H9 (cell line): ENCODE measurements at regions not wholly inside any gene's neighbourhood (a gene's known extent, or its start where the extent isn't known, plus 50 kb on each side); places are given as distances from the start of the nearest gene placed in this dataset.

Experiments used
- DNase-seq: peaks from one replicate; pipeline ENCODE4 v3.0.0-alpha.2; 2017
- H2AFZ ChIP-seq: one replicate; pipeline ENCODE4 v1.6.1; 2013; ENCODE audit warnings: mild to moderate bottlenecking, low read length, control low read depth, moderate library complexity
- H2AK5ac ChIP-seq: 2 replicates; pipeline ENCODE4 v1.6.1; 2013; ENCODE audit warnings: low read length, control low read depth, mixed read lengths; ENCODE audit not compliant: insufficient read length
- H2BK120ac ChIP-seq: one replicate; pipeline ENCODE4 v1.6.1; 2013; ENCODE audit warnings: low read depth, mild to moderate bottlenecking, low read length, control low read depth, inconsistent platforms; ENCODE audit not compliant: poor library complexity, severe bottlenecking
- H2BK12ac ChIP-seq: 2 replicates; pipeline ENCODE4 v1.6.1; 2013; ENCODE audit warnings: low read length, control low read depth, mixed read lengths, low read depth; ENCODE audit not compliant: insufficient read length
- H2BK15ac ChIP-seq: 2 replicates; pipeline ENCODE4 v1.6.1; 2013; ENCODE audit warnings: low read depth, low read length, control low read depth
- H2BK20ac ChIP-seq: one replicate; pipeline ENCODE4 v1.6.1; 2013; ENCODE audit warnings: low read depth, mild to moderate bottlenecking, low read length, control low read depth, inconsistent platforms; ENCODE audit not compliant: poor library complexity, severe bottlenecking
- H2BK5ac ChIP-seq: 2 replicates; pipeline ENCODE4 v1.6.1; 2013; ENCODE audit warnings: low read length, control low read depth, mixed read lengths; ENCODE audit not compliant: insufficient read length
- H3K14ac ChIP-seq: 2 replicates; pipeline ENCODE4 v1.6.1; 2013; ENCODE audit warnings: low read length, control low read depth; ENCODE audit not compliant: insufficient read depth
- H3K18ac ChIP-seq: 2 replicates; pipeline ENCODE4 v1.6.1; 2013; ENCODE audit warnings: low read depth, mild to moderate bottlenecking, mixed read lengths, low read length, control low read depth; ENCODE audit not compliant: insufficient read length
- H3K23ac ChIP-seq: 2 replicates; pipeline ENCODE4 v1.6.1; 2013; ENCODE audit warnings: low read length, control low read depth, mixed read lengths, low read depth; ENCODE audit not compliant: insufficient read length
- H3K23me2 ChIP-seq: 2 replicates; pipeline ENCODE4 v1.6.1; 2013; ENCODE audit warnings: low read depth, mild to moderate bottlenecking, mixed read lengths, low read length, control low read depth; ENCODE audit not compliant: insufficient read length, poor library complexity, severe bottlenecking
- H3K27ac ChIP-seq: 2 replicates; pipeline ENCODE4 v1.5.1; 2013; ENCODE audit warnings: low read length, control low read depth, mixed read lengths, low read depth; ENCODE audit not compliant: insufficient read length
- H3K27me3 ChIP-seq: 2 replicates; pipeline ENCODE4 v1.6.1; 2013; ENCODE audit warnings: low read length, control low read depth, inconsistent platforms; ENCODE audit not compliant: insufficient read depth
- H3K4ac ChIP-seq: 2 replicates; pipeline ENCODE4 v1.6.1; 2013; ENCODE audit warnings: low read depth, mild to moderate bottlenecking, control low read depth, inconsistent platforms, low read length, moderate library complexity
- H3K4me1 ChIP-seq: 2 replicates; pipeline ENCODE4 v1.6.1; 2013; ENCODE audit warnings: low read length, control low read depth, inconsistent platforms; ENCODE audit not compliant: insufficient read depth
- H3K4me2 ChIP-seq: 2 replicates; pipeline ENCODE4 v1.6.1; 2013; ENCODE audit warnings: low read length, control low read depth, mixed read lengths; ENCODE audit not compliant: insufficient read length, insufficient read depth
- H3K56ac ChIP-seq: 2 replicates; pipeline ENCODE4 v1.6.1; 2013; ENCODE audit warnings: low read depth, mild to moderate bottlenecking, mixed read lengths, low read length, control low read depth; ENCODE audit not compliant: insufficient read length
- H3K79me1 ChIP-seq: 2 replicates; pipeline ENCODE4 v1.6.1; 2013; ENCODE audit warnings: low read depth, mild to moderate bottlenecking, moderate library complexity, low read length, control low read depth, inconsistent platforms; ENCODE audit not compliant: insufficient read depth, poor library complexity, severe bottlenecking
- H3K79me2 ChIP-seq: 2 replicates; pipeline ENCODE4 v1.6.1; 2013; ENCODE audit warnings: low read length, control low read depth, inconsistent platforms; ENCODE audit not compliant: insufficient read depth
- H3K9ac ChIP-seq: 2 replicates; pipeline ENCODE4 v1.6.1; 2013; ENCODE audit warnings: low read length, control low read depth, mixed read lengths; ENCODE audit not compliant: insufficient read length; ENCODE audit errors: extremely low read depth
- H3K9me3 ChIP-seq: one replicate; pipeline ENCODE4 v1.6.1; 2013; ENCODE audit warnings: low read depth, low read length, inconsistent platforms; ENCODE audit not compliant: control insufficient read depth
- H3T11ph ChIP-seq: one replicate; pipeline ENCODE4 v1.6.1; 2013; ENCODE audit warnings: mild to moderate bottlenecking, low read length, control low read depth, inconsistent platforms
- H4K20me1 ChIP-seq: one replicate; pipeline ENCODE4 v1.6.1; 2013; ENCODE audit not compliant: control insufficient read depth, insufficient read length, insufficient read depth
- H4K5ac ChIP-seq: 2 replicates; pipeline ENCODE4 v1.6.1; 2013; ENCODE audit warnings: low read depth, mild to moderate bottlenecking, mixed read lengths, low read length, control low read depth; ENCODE audit not compliant: insufficient read length
- H4K8ac ChIP-seq: replicated peaks from 2 replicates; pipeline ENCODE4 v1.6.1; 2013; ENCODE audit warnings: low read length, control low read depth, mixed read lengths, low read depth; ENCODE audit not compliant: insufficient read length
- H4K91ac ChIP-seq: 2 replicates; pipeline ENCODE4 v1.6.1; 2013; ENCODE audit warnings: low read depth, mild to moderate bottlenecking, moderate library complexity, mixed read lengths, low read length, control low read depth; ENCODE audit not compliant: insufficient read length
- H3K27ac Mint-ChIP-seq, 3 experiments: 2 replicates in 2 of 3; 3 replicates in 1 of 3; pipeline ENCODE4 v1.8.0; 2020 to 2021; ENCODE audit warnings: mixed read lengths in 3 of 3, mild to moderate bottlenecking in 1 of 3, moderate library complexity in 1 of 3
- H3K27me3 Mint-ChIP-seq: 2 replicates; pipeline ENCODE4 v1.8.0; 2021; ENCODE audit warnings: low read depth, mild to moderate bottlenecking, moderate library complexity, mixed read lengths
- H3K36me3 Mint-ChIP-seq, 3 experiments: 2 replicates in 2 of 3; 3 replicates in 1 of 3; pipeline ENCODE4 v1.8.0; 2020 to 2021; ENCODE audit warnings: low read depth in 3 of 3, mixed read lengths in 3 of 3; ENCODE audit not compliant: insufficient read depth in 1 of 3
- H3K4me1 Mint-ChIP-seq, 2 experiments: 2 replicates each; pipeline ENCODE4 v1.8.0; 2020; ENCODE audit warnings: mixed read lengths in 2 of 2
- H3K4me3 Mint-ChIP-seq, 2 experiments: 2 replicates in 1 of 2; 3 replicates in 1 of 2; pipeline ENCODE4 v1.8.0; 2020 to 2021; ENCODE audit warnings: mild to moderate bottlenecking in 2 of 2, mixed read lengths in 2 of 2, moderate library complexity in 1 of 2
- H3K9me3 Mint-ChIP-seq, 2 experiments: 2 replicates in 1 of 2; 3 replicates in 1 of 2; pipeline ENCODE4 v1.8.0; 2020; ENCODE audit warnings: mild to moderate bottlenecking in 2 of 2, mixed read lengths in 2 of 2, moderate library complexity in 1 of 2
- WGBS: extraction: QIAGEN DNeasy Blood & Tissue Kit; methylation state at CpG from one replicate; pipeline ENCODE4 v1.1.7; 2013; ENCODE audit warnings: missing lambda C conversion rate, low lambda C conversion rate, mixed read lengths; ENCODE audit not compliant: insufficient read length; ENCODE audit errors: extremely low coverage; 5-methylcytosine and 5-hydroxymethylcytosine counted together
- TF ChIP-seq, protein P1 (sequence below): fragments of 200-600 bp; sonication (generic); conservative IDR thresholded peaks from 3 replicates; pipeline ENCODE4 v1.8.0; 2021; ENCODE audit warnings: antibody characterized with exemption, mild to moderate bottlenecking

GRCh38 chr13:104043184-104043583 lies 977.0 kb upstream of the SLC10A2 start:
- no peak overlapping the region for H4K5ac ChIP-seq
- H3K56ac ChIP-seq: no peak overlapping the region
- TF ChIP-seq, protein P1, sequence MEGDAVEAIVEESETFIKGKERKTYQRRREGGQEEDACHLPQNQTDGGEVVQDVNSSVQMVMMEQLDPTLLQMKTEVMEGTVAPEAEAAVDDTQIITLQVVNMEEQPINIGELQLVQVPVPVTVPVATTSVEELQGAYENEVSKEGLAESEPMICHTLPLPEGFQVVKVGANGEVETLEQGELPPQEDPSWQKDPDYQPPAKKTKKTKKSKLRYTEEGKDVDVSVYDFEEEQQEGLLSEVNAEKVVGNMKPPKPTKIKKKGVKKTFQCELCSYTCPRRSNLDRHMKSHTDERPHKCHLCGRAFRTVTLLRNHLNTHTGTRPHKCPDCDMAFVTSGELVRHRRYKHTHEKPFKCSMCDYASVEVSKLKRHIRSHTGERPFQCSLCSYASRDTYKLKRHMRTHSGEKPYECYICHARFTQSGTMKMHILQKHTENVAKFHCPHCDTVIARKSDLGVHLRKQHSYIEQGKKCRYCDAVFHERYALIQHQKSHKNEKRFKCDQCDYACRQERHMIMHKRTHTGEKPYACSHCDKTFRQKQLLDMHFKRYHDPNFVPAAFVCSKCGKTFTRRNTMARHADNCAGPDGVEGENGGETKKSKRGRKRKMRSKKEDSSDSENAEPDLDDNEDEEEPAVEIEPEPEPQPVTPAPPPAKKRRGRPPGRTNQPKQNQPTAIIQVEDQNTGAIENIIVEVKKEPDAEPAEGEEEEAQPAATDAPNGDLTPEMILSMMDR: no peak
- no peaks in the 10 kb centered on the region for H3K9me3 ChIP-seq
- H3K23ac ChIP-seq: no peak overlapping the region
- H3K9me3 Mint-ChIP-seq: peaks cover 3 to 9% of the 10 kb centered on the region in 2 experiments; a peak in 3 of 5 replicates
- H3K4ac ChIP-seq: no peak overlapping the region
- H3K27me3 Mint-ChIP-seq: no peaks in the 10 kb centered on the region
- no peak overlapping the region for H3K4me2 ChIP-seq
- H4K91ac ChIP-seq: no peak overlapping the region
- H3T11ph ChIP-seq: no peak overlapping the region
- peaks cover 0 to 5% (median 0%) of the 10 kb centered on the region in 3 experiments; a peak in 1 of 7 replicates for H3K36me3 Mint-ChIP-seq
- no peak overlapping the region for H3K4me3 Mint-ChIP-seq
- no peak overlapping the region for H2AFZ ChIP-seq
- H2BK15ac ChIP-seq: no peak overlapping the region
- no peak overlapping the region for H2AK5ac ChIP-seq
- H3K9ac ChIP-seq: no peak overlapping the region
- no peak for DNase-seq
- H4K8ac ChIP-seq: no peak overlapping the region
- no peaks in the 10 kb centered on the region for H3K27me3 ChIP-seq
- no peaks in the 10 kb centered on the region for H3K4me1 ChIP-seq
- no peaks in the 10 kb centered on the region for H3K23me2 ChIP-seq
- no peaks in the 10 kb centered on the region for H4K20me1 ChIP-seq
- no CpG with 5 or more reads among the region's 2 CpGs for WGBS
- H3K79me1 ChIP-seq: no peaks in the 10 kb centered on the region
- H2BK5ac ChIP-seq: no peak overlapping the region
- no peak overlapping the region for H2BK20ac ChIP-seq
- H2BK12ac ChIP-seq: no peak overlapping the region
- H3K14ac ChIP-seq: no peak overlapping the region
- no peaks in the 10 kb centered on the region for H3K79me2 ChIP-seq
- H3K27ac ChIP-seq: no peak overlapping the region
- no peak overlapping the region for H2BK120ac ChIP-seq
- H3K27ac Mint-ChIP-seq: no peak overlapping the region
- H3K18ac ChIP-seq: no peak overlapping the region
- no peaks in the 10 kb centered on the region for H3K4me1 Mint-ChIP-seq
